Stimulated activated CD4-positive, alpha-beta T cell treated with anti-CD3 and anti-CD28 coated beads, Interleukin-1b, Interleukin-23, amount 100 ng/mL, for 48 hours (primary cell): ENCODE measurements at regions not wholly inside any gene's neighbourhood (a gene's known extent, or its start where the extent isn't known, plus 50 kb on each side); places are given as distances from the start of the nearest gene placed in this dataset.

Source experiments
- DNase-seq: peaks from one replicate; pipeline ENCODE4 v3.0.0-alpha.2; 2020

- DNase-seq: no peak
Observed at GRCh38 chr2:234763002-234763873, 188.6 kb upstream of the SH3BP4 start.

GRCh38 chr2:234761910-234762309 is 189.9 kb upstream of the SH3BP4 start:
- no peak for DNase-seq

- no peak for DNase-seq
Observed at GRCh38 chr2:234754126-234754525, 197.7 kb upstream of the SH3BP4 start.

- DNase-seq: no peak
Observed at GRCh38 chr2:234753701-234754100, 198.1 kb upstream of the SH3BP4 start.

GRCh38 chr2:234752966-234753365 is 198.9 kb upstream of the SH3BP4 start:
- no peak for DNase-seq

- DNase-seq: no peak
Observed at GRCh38 chr2:234751275-234751973, 200.4 kb upstream of the SH3BP4 start.

GRCh38 chr2:234747833-234748559 is 203.8 kb upstream of the SH3BP4 start:
- no peak for DNase-seq

- DNase-seq: no peak
Observed at GRCh38 chr2:234747032-234747431, 204.8 kb upstream of the SH3BP4 start.

GRCh38 chr2:234745347-234745746 is 206.5 kb upstream of the SH3BP4 start:
- DNase-seq: no peak

GRCh38 chr2:234741976-234742375 is 209.8 kb upstream of the SH3BP4 start:
- no peak for DNase-seq

- no peak for DNase-seq
Observed at GRCh38 chr2:234739061-234739460, 212.8 kb upstream of the SH3BP4 start.

GRCh38 chr2:234735829-234736228 is 216.0 kb upstream of the SH3BP4 start:
- DNase-seq: no peak

- no peak for DNase-seq
Observed at GRCh38 chr2:234733795-234734600, 217.8 kb upstream of the SH3BP4 start.

GRCh38 chr2:234733093-234733489 is 218.7 kb upstream of the SH3BP4 start:
- no peak for DNase-seq

GRCh38 chr2:234732404-234733092 is 219.3 kb upstream of the SH3BP4 start:
- DNase-seq: no peak

- no peak for DNase-seq
Observed at GRCh38 chr2:234731236-234731635, 220.6 kb upstream of the SH3BP4 start.

- DNase-seq: no peak
Observed at GRCh38 chr2:234730066-234730640, 221.7 kb upstream of the SH3BP4 start.

GRCh38 chr2:234725528-234726264 is 226.1 kb upstream of the SH3BP4 start:
- DNase-seq: no peak

- DNase-seq: no peak
Observed at GRCh38 chr2:234724850-234725249, 227.0 kb upstream of the SH3BP4 start.

GRCh38 chr2:234723400-234723799 is 226.5 kb upstream of the ARL4C start:
- no peak for DNase-seq

GRCh38 chr2:234722176-234722575 is 225.3 kb upstream of the ARL4C start:
- no peak for DNase-seq
